ENCODE measurements at regions not wholly inside any gene's neighbourhood (a gene's known extent, or its start where the extent isn't known, plus 50 kb on each side); places are given as distances from the start of the nearest gene placed in this dataset.

- Mint-ChIP-seq H3K9me3 (ENCODE audit: low read depth) (peaks cover 12% of the 10 kb centered on the region), H3K27ac (ENCODE audit: unreplicated experiment) (no peak overlapping the region), H3K36me3 (ENCODE audit: low read depth) (no peaks in the 10 kb centered on the region), H3K4me3 (ENCODE audit: unreplicated experiment) (no peak overlapping the region), H3K4me1 (ENCODE audit: low read depth) (peaks cover 3% of the 10 kb centered on the region), H3K27me3 (ENCODE audit: low read depth) (peaks cover 1% of the 10 kb centered on the region)
- no peak for TF ChIP-seq CTCF (IDR thresholded peaks at IDR 0.05)
- no peak for DNase-seq (ENCODE audit: low spot score)
Observed at GRCh38 chr9:10704720-10705119, 91.9 kb upstream of the PTPRD start.

- no peak overlapping the region for H3K27ac Mint-ChIP-seq (ENCODE audit: unreplicated experiment)
Observed at GRCh38 chr9:10705383-10705782, 92.6 kb upstream of the PTPRD start.

GRCh38 chr9:10706788-10707187 is 94.0 kb upstream of the PTPRD start:
- no peak for TF ChIP-seq CTCF (IDR thresholded peaks at IDR 0.05)
- peaks cover 12% of the 10 kb centered on the region for H3K9me3 Mint-ChIP-seq (ENCODE audit: low read depth)
- no peak for DNase-seq (ENCODE audit: low spot score)

More at GRCh38 chr9:10705383-10705782, 92.6 kb upstream of the PTPRD start:
- H3K36me3 Mint-ChIP-seq (ENCODE audit: low read depth): no peaks in the 10 kb centered on the region
- H3K27me3 Mint-ChIP-seq (ENCODE audit: low read depth): peaks cover 1% of the 10 kb centered on the region
- H3K9me3 Mint-ChIP-seq (ENCODE audit: low read depth): peaks cover 12% of the 10 kb centered on the region
- DNase-seq (ENCODE audit: low spot score): no peak
- no peak for TF ChIP-seq CTCF (IDR thresholded peaks at IDR 0.05)
- no peak overlapping the region for H3K4me3 Mint-ChIP-seq (ENCODE audit: unreplicated experiment)
- peaks cover 3% of the 10 kb centered on the region for H3K4me1 Mint-ChIP-seq (ENCODE audit: low read depth)

GRCh38 chr9:10721301-10721700 is 108.5 kb upstream of the PTPRD start:
- Mint-ChIP-seq H3K9me3 (ENCODE audit: low read depth) (no peaks in the 10 kb centered on the region), H3K4me3 (ENCODE audit: unreplicated experiment) (no peak overlapping the region)

More at GRCh38 chr9:10706788-10707187, 94.0 kb upstream of the PTPRD start:
- Mint-ChIP-seq H3K36me3 (ENCODE audit: low read depth) (no peaks in the 10 kb centered on the region), H3K27ac (ENCODE audit: unreplicated experiment) (no peak overlapping the region), H3K4me1 (ENCODE audit: low read depth) (peaks cover 3% of the 10 kb centered on the region), H3K27me3 (ENCODE audit: low read depth) (peaks cover 1% of the 10 kb centered on the region), H3K4me3 (ENCODE audit: unreplicated experiment) (no peak overlapping the region)

GRCh38 chr9:10729213-10729612 is 116.4 kb upstream of the PTPRD start:
- Mint-ChIP-seq H3K9me3 (ENCODE audit: low read depth) (no peaks in the 10 kb centered on the region), H3K4me3 (ENCODE audit: unreplicated experiment) (no peak overlapping the region), H3K27me3 (ENCODE audit: low read depth) (no peaks in the 10 kb centered on the region), H3K4me1 (ENCODE audit: low read depth) (no peaks in the 10 kb centered on the region), H3K36me3 (ENCODE audit: low read depth) (no peaks in the 10 kb centered on the region), H3K27ac (ENCODE audit: unreplicated experiment) (no peak overlapping the region)
- TF ChIP-seq CTCF (IDR thresholded peaks at IDR 0.05): no peak
- no peak for DNase-seq (ENCODE audit: low spot score)

More at GRCh38 chr9:10721301-10721700, 108.5 kb upstream of the PTPRD start:
- TF ChIP-seq CTCF (IDR thresholded peaks at IDR 0.05): no peak
- no peak overlapping the region for H3K27ac Mint-ChIP-seq (ENCODE audit: unreplicated experiment)
- no peaks in the 10 kb centered on the region for H3K4me1 Mint-ChIP-seq (ENCODE audit: low read depth)
- no peak for DNase-seq (ENCODE audit: low spot score)
- no peaks in the 10 kb centered on the region for H3K27me3 Mint-ChIP-seq (ENCODE audit: low read depth)
- H3K36me3 Mint-ChIP-seq (ENCODE audit: low read depth): no peaks in the 10 kb centered on the region

Data from chondrocyte (in vitro differentiated cells).